Subcutaneous abdominal adipose tissue (tissue), 5 donors: ENCODE measurements at regions not wholly inside any gene's neighbourhood (a gene's known extent, or its start where the extent isn't known, plus 50 kb on each side); places are given as distances from the start of the nearest gene placed in this dataset.
A peak's percentile ranks its signal among the peaks of the same experiment; 100 is the strongest.

Experiments
- H3K27ac ChIP-seq: one replicate; pipeline ENCODE4 v1.7.0; 2013; ENCODE audit warnings: low read depth, mild to moderate bottlenecking, inconsistent platforms, low read length, moderate library complexity
- H3K27me3 ChIP-seq, 5 donors: one replicate each; pipeline ENCODE4 v1.7.0; 2013; ENCODE audit warnings: low read length in 5 of 5, inconsistent platforms in 1 of 5; ENCODE audit not compliant: control insufficient read depth in 5 of 5, insufficient read depth in 4 of 5
- H3K36me3 ChIP-seq, 5 donors: one replicate each; pipeline ENCODE4 v1.7.0; 2013; ENCODE audit warnings: low read length in 5 of 5; ENCODE audit not compliant: control insufficient read depth in 5 of 5, insufficient read depth in 5 of 5
- H3K4me1 ChIP-seq, 5 donors: one replicate each; pipeline ENCODE4 v1.7.0; 2013; ENCODE audit warnings: low read length in 5 of 5, mild to moderate bottlenecking in 3 of 5, moderate library complexity in 1 of 5; ENCODE audit not compliant: control insufficient read depth in 5 of 5, insufficient read depth in 5 of 5
- H3K4me3 ChIP-seq, 5 donors: one replicate each; pipeline ENCODE4 v1.7.0; 2013; ENCODE audit warnings: low read length in 5 of 5, low read depth in 1 of 5
- H3K9ac ChIP-seq, 5 donors: one replicate each; pipeline ENCODE4 v1.7.0; 2013; ENCODE audit warnings: low read length in 5 of 5, mild to moderate bottlenecking in 4 of 5, moderate library complexity in 3 of 5
- H3K9me3 ChIP-seq, 5 donors: one replicate each; pipeline ENCODE4 v1.7.0; 2013; ENCODE audit warnings: low read length in 5 of 5; ENCODE audit not compliant: control insufficient read depth in 5 of 5
- donor health status: healthy.
- donor health status: healthy.
- donor health status: healthy.
- donor health status: healthy.
- donor health status: healthy.

DNA sequence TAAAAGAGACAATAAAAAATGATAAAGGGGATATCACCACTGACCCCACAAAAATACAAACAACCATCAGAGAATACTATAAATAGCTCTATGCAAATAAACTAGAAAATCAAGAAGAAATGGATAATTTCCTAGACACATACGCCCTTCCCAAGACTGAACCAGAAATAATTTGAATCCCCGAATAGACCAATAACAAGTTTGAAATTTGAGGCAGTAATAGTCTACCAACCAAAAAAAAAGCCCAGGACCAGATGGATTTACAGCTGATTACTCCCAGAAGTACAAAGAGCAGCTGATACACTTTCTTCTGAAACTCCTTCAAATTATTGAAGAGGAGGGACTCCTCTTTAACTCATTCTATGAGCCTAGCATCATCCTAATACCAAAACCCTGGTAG is 128.1 kb downstream of the DMRTA1 start:
- H3K27me3 ChIP-seq, result no peaks in the 10 kb centered on the region
- H3K27ac ChIP-seq, result no peak overlapping the region
- H3K4me1 ChIP-seq, result no peaks in the 10 kb centered on the region
- peaks cover 0 to 16% (median 5%) of the 10 kb centered on the region in 5 donors for H3K9me3 ChIP-seq
- H3K9ac ChIP-seq, result no peak overlapping the region
- H3K4me3 ChIP-seq, result no peak overlapping the region
- H3K36me3 ChIP-seq, result no peaks in the 10 kb centered on the region

DNA sequence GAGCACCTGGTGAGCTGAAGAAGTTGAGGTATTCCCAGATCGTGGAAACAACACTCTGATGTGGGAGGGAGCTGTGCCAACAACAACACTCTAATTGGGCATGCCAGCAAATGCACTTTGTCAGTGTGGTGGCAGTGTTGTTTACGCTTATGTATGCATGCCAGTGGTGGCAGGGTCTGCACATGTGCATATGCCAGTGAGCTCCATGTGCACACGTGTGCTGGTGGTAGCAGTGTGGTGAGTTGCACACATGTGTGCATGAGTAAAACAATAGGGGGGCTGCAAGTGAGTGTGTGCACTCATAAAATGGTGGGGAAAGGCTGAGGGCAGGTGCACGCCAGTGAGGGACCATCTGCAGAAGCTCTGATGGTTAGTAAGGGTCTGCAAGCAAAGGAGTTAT is 134.2 kb downstream of the DMRTA1 start:
- no peaks in the 10 kb centered on the region for H3K27me3 ChIP-seq

GRCh38 chr9:22582221-22582620 is 135.6 kb downstream of the DMRTA1 start:
- no peak overlapping the region for H3K9ac ChIP-seq

More for the DNA sequence above, 134.2 kb downstream of the DMRTA1 start:
- Histone ChIP-seq H3K9ac (no peak overlapping the region), H3K4me3 (peak overlapping the region in 1 of 5 donors; percentile 8), H3K36me3 (no peaks in the 10 kb centered on the region), H3K9me3 (peaks cover 0 to 23% (median 12%) of the 10 kb centered on the region in 5 donors), H3K4me1 (peaks cover 0 to 4% (median 0%) of the 10 kb centered on the region in 5 donors), H3K27ac (no peak overlapping the region)

GRCh38 chr9:22588918-22589317 is 142.3 kb downstream of the DMRTA1 start:
- Histone ChIP-seq H3K27me3 (no peaks in the 10 kb centered on the region), H3K36me3 (no peaks in the 10 kb centered on the region), H3K4me3 (no peak overlapping the region), H3K9ac (no peak overlapping the region), H3K27ac (no peak overlapping the region), H3K4me1 (peaks cover 0 to 6% (median 0%) of the 10 kb centered on the region in 5 donors), H3K9me3 (no peaks in the 10 kb centered on the region)

More at GRCh38 chr9:22582221-22582620, 135.6 kb downstream of the DMRTA1 start:
- Histone ChIP-seq H3K27me3 (no peaks in the 10 kb centered on the region), H3K27ac (no peak overlapping the region), H3K4me3 (no peak overlapping the region), H3K9me3 (peaks cover 0 to 18% (median 10%) of the 10 kb centered on the region in 5 donors), H3K4me1 (peaks cover 0 to 4% (median 0%) of the 10 kb centered on the region in 5 donors), H3K36me3 (no peaks in the 10 kb centered on the region)

DNA sequence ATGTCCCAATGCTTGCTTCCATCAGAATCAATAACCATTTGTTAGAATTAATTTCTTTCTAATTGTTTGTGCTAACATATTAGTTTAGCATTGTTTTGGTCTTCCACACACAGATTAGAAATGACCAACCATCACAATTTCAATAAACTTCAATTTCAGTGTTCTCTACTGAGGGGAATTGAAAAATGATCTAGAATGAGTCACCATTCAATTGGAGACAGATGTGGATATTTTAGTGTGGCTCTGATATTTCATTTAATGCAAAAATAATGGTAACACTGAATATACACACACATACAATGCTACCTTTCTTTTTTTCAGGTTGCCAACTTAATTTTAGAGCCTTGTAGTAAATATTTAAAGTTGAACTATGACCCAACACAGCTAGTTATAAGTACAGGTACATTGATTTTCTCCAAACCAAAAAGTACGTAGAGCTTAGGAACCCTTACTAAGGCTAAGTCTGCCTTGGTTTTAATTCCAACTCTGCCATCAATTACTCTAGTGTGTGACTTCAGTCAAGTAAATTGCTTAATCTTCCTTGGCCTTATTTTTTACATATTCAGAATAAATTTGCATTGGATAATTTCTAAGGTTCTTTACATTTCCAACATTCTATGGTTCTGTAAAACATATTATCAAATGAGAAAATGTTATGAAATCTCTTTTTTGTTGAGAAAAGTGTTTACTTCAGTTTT is 143.9 kb downstream of the DMRTA1 start:
- H3K4me3 ChIP-seq, result no peak overlapping the region
- peaks cover 0 to 5% (median 0%) of the 10 kb centered on the region in 5 donors for H3K4me1 ChIP-seq
- no peaks in the 10 kb centered on the region for H3K36me3 ChIP-seq
- no peak overlapping the region for H3K27ac ChIP-seq
- H3K9me3 ChIP-seq, result no peaks in the 10 kb centered on the region
- H3K9ac ChIP-seq, result no peak overlapping the region
- H3K27me3 ChIP-seq, result no peaks in the 10 kb centered on the region

GRCh38 chr9:22595805-22596204 is 149.2 kb downstream of the DMRTA1 start:
- Histone ChIP-seq H3K9me3 (no peaks in the 10 kb centered on the region), H3K9ac (peak overlapping the region in 1 of 5 donors; percentile 19), H3K4me1 (peaks cover 0 to 12% (median 9%) of the 10 kb centered on the region in 5 donors), H3K27me3 (no peaks in the 10 kb centered on the region), H3K36me3 (no peaks in the 10 kb centered on the region), H3K27ac (peak overlapping the region; percentile 47), H3K4me3 (peak overlapping the region in 1 of 5 donors; percentile 1)

- H3K9me3 ChIP-seq, result no peaks in the 10 kb centered on the region
- H3K27ac ChIP-seq, result no peak overlapping the region
- no peak overlapping the region for H3K4me3 ChIP-seq
- H3K27me3 ChIP-seq, result no peaks in the 10 kb centered on the region
- H3K4me1 ChIP-seq, result no peaks in the 10 kb centered on the region
- H3K36me3 ChIP-seq, result no peaks in the 10 kb centered on the region
- H3K9ac ChIP-seq, result no peak overlapping the region
These were observed 170.5 kb downstream of the DMRTA1 start for GRCh38 chr9:22617156-22617555.

GRCh38 chr9:22622815-22623214 is 176.2 kb downstream of the DMRTA1 start:
- Histone ChIP-seq H3K27me3 (no peaks in the 10 kb centered on the region), H3K4me1 (peaks cover 0 to 6% (median 0%) of the 10 kb centered on the region in 5 donors), H3K27ac (no peak overlapping the region), H3K9me3 (peaks cover 0 to 2% (median 0%) of the 10 kb centered on the region in 5 donors), H3K9ac (no peak overlapping the region), H3K4me3 (no peak overlapping the region), H3K36me3 (no peaks in the 10 kb centered on the region)

DNA sequence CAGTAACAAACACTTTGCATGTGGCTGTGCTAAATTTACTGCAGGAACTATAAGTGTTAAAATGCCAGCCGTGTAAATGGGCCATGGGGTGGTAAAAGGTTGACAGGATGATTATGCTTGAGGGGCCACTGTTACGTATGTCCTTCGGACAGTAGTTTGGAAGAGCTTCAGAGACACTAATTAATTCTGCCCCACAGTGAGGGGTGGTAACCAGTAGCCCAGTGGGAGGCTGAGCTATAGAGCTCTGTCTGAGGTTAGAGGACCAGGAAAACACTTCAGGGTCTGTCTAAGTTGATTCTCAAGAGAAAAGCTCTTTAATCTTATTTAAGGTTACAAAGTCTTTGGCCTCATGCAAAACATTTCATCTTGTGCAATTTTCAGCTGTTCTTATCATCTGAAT is 176.6 kb downstream of the DMRTA1 start:
- no peak overlapping the region for H3K9ac ChIP-seq
- no peaks in the 10 kb centered on the region for H3K27me3 ChIP-seq

GRCh38 chr9:22625540-22625939 is 178.9 kb downstream of the DMRTA1 start:
- peaks cover 0 to 2% (median 0%) of the 10 kb centered on the region in 5 donors for H3K9me3 ChIP-seq
- peaks cover 0 to 6% (median 0%) of the 10 kb centered on the region in 5 donors for H3K4me1 ChIP-seq
- no peak overlapping the region for H3K4me3 ChIP-seq
- no peak overlapping the region for H3K9ac ChIP-seq
- H3K36me3 ChIP-seq, result no peaks in the 10 kb centered on the region
- no peak overlapping the region for H3K27ac ChIP-seq
- H3K27me3 ChIP-seq, result no peaks in the 10 kb centered on the region

More for the DNA sequence above, 176.6 kb downstream of the DMRTA1 start:
- Histone ChIP-seq H3K4me3 (no peak overlapping the region), H3K36me3 (no peaks in the 10 kb centered on the region), H3K9me3 (peaks cover 0 to 2% (median 0%) of the 10 kb centered on the region in 5 donors), H3K4me1 (peaks cover 0 to 6% (median 0%) of the 10 kb centered on the region in 5 donors), H3K27ac (no peak overlapping the region)
